HEK293 (cell line): ENCODE measurements at regions not wholly inside any gene's neighbourhood (a gene's known extent, or its start where the extent isn't known, plus 50 kb on each side); places are given as distances from the start of the nearest gene placed in this dataset.

ENCODE experiments used
- ATF2 ChIP-seq: fragments of 450-650 bp; formaldehyde crosslinking; IDR thresholded peaks from 2 replicates; pipeline ENCODE4 v1.5.1; 2016; ENCODE audit warnings: missing biosample characterization, missing genetic modification characterization, low read depth
- GLI4 ChIP-seq: fragments of 450-650 bp; formaldehyde crosslinking; IDR thresholded peaks from 2 replicates; pipeline ENCODE4 v1.5.1; 2016; ENCODE audit warnings: missing biosample characterization, missing genetic modification characterization
- ZFP37 ChIP-seq: fragments of 450-650 bp; formaldehyde crosslinking; IDR thresholded peaks from 2 replicates; pipeline ENCODE4 v1.5.1; 2016; ENCODE audit warnings: missing biosample characterization, missing genetic modification characterization
- ZNF549 ChIP-seq: fragments of 450-650 bp; IDR thresholded peaks from 2 replicates; pipeline ENCODE4 v1.5.1; 2018; ENCODE audit warnings: missing biosample characterization, missing genetic modification characterization, mild to moderate bottlenecking, inconsistent platforms, moderate library complexity
- TF ChIP-seq, protein P1 (sequence below): fragments of 450-650 bp; formaldehyde crosslinking; IDR thresholded peaks from 2 replicates; pipeline ENCODE4 v1.5.1; 2016; ENCODE audit warnings: missing biosample characterization, missing genetic modification characterization
- TF ChIP-seq, protein P2 (sequence below): fragments of 450-650 bp; formaldehyde crosslinking; IDR thresholded peaks from 2 replicates; pipeline ENCODE4 v1.5.1; 2016; ENCODE audit warnings: missing biosample characterization, missing genetic modification characterization

DNA sequence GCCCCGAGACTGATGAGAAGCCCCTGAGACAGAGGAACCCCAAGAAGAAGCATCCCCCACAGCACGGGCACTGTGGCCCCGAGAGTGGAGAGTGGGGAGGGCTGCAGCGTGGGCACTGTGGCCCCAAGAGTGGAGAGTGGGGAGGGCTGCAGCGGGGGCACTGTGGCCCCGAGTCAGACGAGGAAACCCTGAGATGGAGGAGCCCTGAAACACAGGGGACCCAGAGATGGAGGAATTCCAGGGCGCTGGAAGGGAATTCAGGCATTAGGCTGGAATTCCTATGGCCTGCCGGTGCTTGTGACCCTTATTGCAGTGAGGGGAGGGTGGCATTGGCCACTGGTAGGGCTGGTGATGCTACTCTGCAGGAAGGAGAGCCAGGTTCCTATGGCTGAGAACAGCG lies 168.6 kb upstream of the SHH start:
- TF ChIP-seq, protein P1, sequence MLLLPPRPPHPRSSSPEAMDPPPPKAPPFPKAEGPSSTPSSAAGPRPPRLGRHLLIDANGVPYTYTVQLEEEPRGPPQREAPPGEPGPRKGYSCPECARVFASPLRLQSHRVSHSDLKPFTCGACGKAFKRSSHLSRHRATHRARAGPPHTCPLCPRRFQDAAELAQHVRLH = no peak
- TF ChIP-seq ATF2 (tag by site-specific recombination) (no peak), ZFP37 (tag by site-specific recombination) (no peak), ZNF549 (tag by site-specific recombination) (no peak), GLI4 (no peak)
- TF ChIP-seq, protein P2, sequence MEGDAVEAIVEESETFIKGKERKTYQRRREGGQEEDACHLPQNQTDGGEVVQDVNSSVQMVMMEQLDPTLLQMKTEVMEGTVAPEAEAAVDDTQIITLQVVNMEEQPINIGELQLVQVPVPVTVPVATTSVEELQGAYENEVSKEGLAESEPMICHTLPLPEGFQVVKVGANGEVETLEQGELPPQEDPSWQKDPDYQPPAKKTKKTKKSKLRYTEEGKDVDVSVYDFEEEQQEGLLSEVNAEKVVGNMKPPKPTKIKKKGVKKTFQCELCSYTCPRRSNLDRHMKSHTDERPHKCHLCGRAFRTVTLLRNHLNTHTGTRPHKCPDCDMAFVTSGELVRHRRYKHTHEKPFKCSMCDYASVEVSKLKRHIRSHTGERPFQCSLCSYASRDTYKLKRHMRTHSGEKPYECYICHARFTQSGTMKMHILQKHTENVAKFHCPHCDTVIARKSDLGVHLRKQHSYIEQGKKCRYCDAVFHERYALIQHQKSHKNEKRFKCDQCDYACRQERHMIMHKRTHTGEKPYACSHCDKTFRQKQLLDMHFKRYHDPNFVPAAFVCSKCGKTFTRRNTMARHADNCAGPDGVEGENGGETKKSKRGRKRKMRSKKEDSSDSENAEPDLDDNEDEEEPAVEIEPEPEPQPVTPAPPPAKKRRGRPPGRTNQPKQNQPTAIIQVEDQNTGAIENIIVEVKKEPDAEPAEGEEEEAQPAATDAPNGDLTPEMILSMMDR (tag by site-specific recombination) = no peak
